Spleen (tissue), 7 donors: ENCODE measurements at regions not wholly inside any gene's neighbourhood (a gene's known extent, or its start where the extent isn't known, plus 50 kb on each side); places are given as distances from the start of the nearest gene placed in this dataset.

Source experiments
- POLR2A ChIP-seq, 3 donors: fragments of 450-650 bp; IDR thresholded peaks; one replicate each; pipeline ENCODE4 v1.5.1; 2017; ENCODE audit warnings: antibody characterized with exemption in 3 of 3, mild to moderate bottlenecking in 1 of 3
- TF ChIP-seq, protein P1 (sequence below), 11 experiments: fragments of 200-600 bp in 7 of 11; fragments of 450-650 bp in 4 of 11; sonication (generic) in 4 of 11; IDR thresholded peaks in 8 of 11; conservative IDR thresholded peaks in 3 of 11; 1 replicate in 7 of 11; 2 replicates in 4 of 11; pipeline versions ENCODE4 v1.4.0 to v1.8.0; 2016 to 2021; ENCODE audit warnings: antibody characterized with exemption in 11 of 11, inconsistent platforms in 4 of 11, mild to moderate bottlenecking in 1 of 11
- donor health status: DM: no; HTN: no; CAD: no; lungs with moderate emphysema.
- donor health status: DM: no; HTN: no; CAD: no.
- donor health status: DM: no; HTN: no; CAD: no.

DNA sequence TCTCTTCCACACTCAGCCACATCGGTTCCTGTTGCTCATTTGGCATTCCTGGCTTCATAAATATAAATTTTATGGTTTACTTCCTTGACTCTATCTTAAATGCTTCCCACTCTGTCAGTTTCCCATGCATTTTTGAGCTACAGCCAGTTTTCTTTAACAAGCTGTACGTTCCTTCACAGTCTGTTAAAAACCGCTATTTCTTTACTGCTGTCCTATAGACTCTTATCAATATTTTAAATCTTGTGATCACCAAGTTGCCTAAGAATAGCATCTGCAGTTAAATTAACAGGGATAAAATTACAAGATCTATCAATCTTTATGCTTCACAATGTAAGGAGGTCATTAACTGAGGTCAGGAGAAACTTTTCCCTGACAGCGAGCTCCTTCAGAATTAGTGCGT, 103.1 kb upstream of the RHOBTB1 start:
- no peak for TF ChIP-seq POLR2A (IDR thresholded peaks at IDR 0.05)
- TF ChIP-seq, protein P1, sequence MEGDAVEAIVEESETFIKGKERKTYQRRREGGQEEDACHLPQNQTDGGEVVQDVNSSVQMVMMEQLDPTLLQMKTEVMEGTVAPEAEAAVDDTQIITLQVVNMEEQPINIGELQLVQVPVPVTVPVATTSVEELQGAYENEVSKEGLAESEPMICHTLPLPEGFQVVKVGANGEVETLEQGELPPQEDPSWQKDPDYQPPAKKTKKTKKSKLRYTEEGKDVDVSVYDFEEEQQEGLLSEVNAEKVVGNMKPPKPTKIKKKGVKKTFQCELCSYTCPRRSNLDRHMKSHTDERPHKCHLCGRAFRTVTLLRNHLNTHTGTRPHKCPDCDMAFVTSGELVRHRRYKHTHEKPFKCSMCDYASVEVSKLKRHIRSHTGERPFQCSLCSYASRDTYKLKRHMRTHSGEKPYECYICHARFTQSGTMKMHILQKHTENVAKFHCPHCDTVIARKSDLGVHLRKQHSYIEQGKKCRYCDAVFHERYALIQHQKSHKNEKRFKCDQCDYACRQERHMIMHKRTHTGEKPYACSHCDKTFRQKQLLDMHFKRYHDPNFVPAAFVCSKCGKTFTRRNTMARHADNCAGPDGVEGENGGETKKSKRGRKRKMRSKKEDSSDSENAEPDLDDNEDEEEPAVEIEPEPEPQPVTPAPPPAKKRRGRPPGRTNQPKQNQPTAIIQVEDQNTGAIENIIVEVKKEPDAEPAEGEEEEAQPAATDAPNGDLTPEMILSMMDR (IDR thresholded peaks at IDR 0.05 in 8 of 11, conservative IDR thresholded peaks at IDR 0.05 in 3 of 11), result no peak
